BJ (cell line): ENCODE measurements at regions not wholly inside any gene's neighbourhood (a gene's known extent, or its start where the extent isn't known, plus 50 kb on each side); places are given as distances from the start of the nearest gene placed in this dataset.

Experiments used
- CTCF ChIA-PET: fragments of 350-600 bp; formaldehyde crosslinking; extraction: SDS; loops from one replicate; lab custom pipeline; 2021; ENCODE audit warnings: antibody characterized with exemption, inconsistent platforms; lab: Yijun Ruan, JAX
- POLR2A ChIA-PET: fragments of 300-600 bp; sonication (Branson Sonifier 250); formaldehyde crosslinking; extraction: SDS; loops from one replicate; lab custom pipeline; 2021; ENCODE audit warnings: antibody characterized with exemption; lab: Charles Lee
- DNase-seq: peaks from one replicate; pipeline ENCODE4 v3.0.0-alpha.2; 2011; ENCODE audit warnings: low read depth
- H3K27me3 ChIP-seq: 2 replicates; pipeline ENCODE4 v1.6.0; 2011; ENCODE audit warnings: low read length; ENCODE audit not compliant: control insufficient read depth, insufficient read depth
- H3K36me3 ChIP-seq: 2 replicates; pipeline ENCODE4 v1.5.1; 2011; ENCODE audit warnings: low read length; ENCODE audit not compliant: control insufficient read depth, insufficient read depth
- H3K4me3 ChIP-seq: 2 replicates; pipeline ENCODE4 v1.5.1; 2011; ENCODE audit warnings: low read depth, mild to moderate bottlenecking, control low read depth, low read length
- CTCF ChIP-seq: IDR thresholded peaks from 2 replicates; pipeline ENCODE4 v1.5.1; 2011; ENCODE audit warnings: low read depth, mild to moderate bottlenecking, control low read depth, inconsistent platforms, low read length, moderate library complexity; ENCODE audit not compliant: insufficient read depth

DNA sequence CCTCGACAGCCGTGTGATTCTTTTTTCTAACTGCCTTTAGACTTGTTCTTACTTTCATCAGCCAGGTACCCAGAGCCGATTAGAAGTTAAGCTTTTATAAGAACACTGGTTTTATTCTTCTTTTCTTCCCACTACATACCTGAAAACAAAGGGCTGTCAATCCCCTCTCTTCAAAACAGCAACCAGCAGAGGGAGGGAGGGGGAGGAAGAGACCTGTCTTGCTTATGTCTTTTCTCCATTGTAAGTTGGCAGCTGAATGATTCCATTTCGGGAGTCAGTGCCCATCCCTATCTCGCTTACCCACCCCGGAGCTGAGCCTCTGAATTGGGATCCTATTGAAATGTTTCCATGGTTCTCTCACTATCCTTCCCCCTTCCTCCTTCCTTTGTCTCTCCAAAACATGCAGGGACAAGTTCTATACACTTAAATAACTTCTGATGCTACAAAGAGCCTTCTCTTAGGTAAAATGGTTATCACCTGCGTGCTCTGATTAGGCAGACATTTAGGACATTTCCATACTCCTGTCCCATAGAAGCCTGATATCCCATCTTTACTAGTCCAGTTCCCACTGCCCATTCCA is 83.9 kb upstream of the WWC1 start:
- POLR2A ChIA-PET, result no interaction called here
- no peak for DNase-seq
- no peak overlapping the region for H3K4me3 ChIP-seq
- H3K36me3 ChIP-seq, result no peaks in the 10 kb centered on the region
- CTCF ChIA-PET, result no interaction called here
- H3K27me3 ChIP-seq, result no peaks in the 10 kb centered on the region; the same call in 1 of the 2 replicates
- no peak for TF ChIP-seq CTCF

DNA sequence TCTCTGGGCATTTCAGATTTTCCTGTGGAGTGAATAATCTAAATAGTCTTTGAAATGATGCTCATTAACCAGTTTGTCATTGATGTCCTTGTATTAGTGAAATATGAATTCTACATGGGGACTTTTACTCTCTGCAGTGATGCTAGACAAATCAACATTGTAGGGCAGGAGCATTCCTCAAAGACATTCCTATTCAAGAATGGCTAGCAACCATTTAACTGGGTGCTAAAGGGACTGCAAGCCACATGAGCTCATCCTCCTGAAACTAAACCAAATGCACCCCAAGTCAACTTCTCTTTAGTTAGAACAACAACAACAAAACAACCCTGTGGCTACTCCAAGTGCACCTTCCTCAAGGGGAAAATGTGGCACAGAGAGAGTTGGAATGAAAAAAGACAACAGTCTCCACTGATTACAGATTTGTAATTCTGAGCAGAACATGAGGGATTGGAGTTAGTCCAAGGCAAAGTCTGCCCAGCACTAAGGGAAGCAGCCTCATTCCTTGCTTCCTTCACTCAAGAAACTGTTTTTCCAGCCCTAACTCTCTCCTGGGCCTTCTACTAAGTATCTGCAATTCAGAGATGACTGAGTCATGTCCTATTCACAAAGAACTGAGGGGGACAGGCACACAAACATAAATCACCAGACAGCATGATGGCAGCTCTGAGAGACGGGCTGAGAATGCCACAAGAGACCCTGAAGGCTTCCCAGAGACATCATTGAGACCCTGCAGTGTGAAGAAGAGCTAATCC is 82.0 kb upstream of the WWC1 start:
- CTCF ChIA-PET, result interaction anchor here (1.6 kb wide), 1 partner anchor 11 kb away, joined by 5 read pairs; no protein-coding TSS in a partner anchor
- Histone ChIP-seq H3K4me3 (no peak overlapping the region), H3K36me3 (no peaks in the 10 kb centered on the region), H3K27me3 (no peaks in the 10 kb centered on the region; the same call in 1 of the 2 replicates)
- DNase-seq, result no peak
- POLR2A ChIA-PET, result no interaction called here
- TF ChIP-seq CTCF, result no peak

- Histone ChIP-seq H3K4me3 (no peak overlapping the region), H3K36me3 (no peaks in the 10 kb centered on the region), H3K27me3 (no peaks in the 10 kb centered on the region; the same call in 1 of the 2 replicates)
- ChIA-PET POLR2A (no interaction called here), CTCF (interaction anchor here (0.6 to 1.6 kb wide), 2 partner anchors 10 to 1579 kb away, joined by 3 to 5 read pairs; no protein-coding TSS in a partner anchor)
- DNase-seq, result no peak
- TF ChIP-seq CTCF, result no peak
These were observed 81.4 kb upstream of the WWC1 start for GRCh38 chr5:168209997-168210396.

- H3K27me3 ChIP-seq, result no peaks in the 10 kb centered on the region; the same call in 1 of the 2 replicates
- H3K4me3 ChIP-seq, result no peak overlapping the region
- no peak for TF ChIP-seq CTCF
- POLR2A ChIA-PET, result no interaction called here
- DNase-seq, result no peak
- CTCF ChIA-PET, result interaction anchor here (1.5 kb wide), 1 partner anchor 9 kb away, joined by 6 read pairs; no protein-coding TSS in a partner anchor
- H3K36me3 ChIP-seq, result no peaks in the 10 kb centered on the region
These were observed 80.2 kb upstream of the WWC1 start for GRCh38 chr5:168211245-168211644.

DNA sequence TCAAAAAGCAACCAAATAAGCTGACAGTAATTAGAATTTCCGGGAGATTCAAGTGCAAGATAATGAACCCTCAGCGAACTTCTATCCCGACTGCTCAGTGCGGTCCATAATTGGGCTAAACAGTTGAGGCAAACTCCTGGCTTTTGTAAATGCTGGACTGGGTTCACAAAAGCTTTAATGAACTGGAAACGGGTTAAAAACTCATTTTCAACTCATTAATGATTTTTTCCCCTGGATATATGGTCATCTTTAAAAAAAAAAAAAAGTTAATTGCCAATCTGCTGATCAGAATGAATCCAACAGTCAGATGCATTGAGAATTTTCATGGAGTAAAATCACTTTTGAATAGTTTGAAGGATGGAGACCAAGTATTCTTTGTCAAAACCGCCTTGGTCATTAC is 79.5 kb upstream of the WWC1 start:
- ChIA-PET CTCF (interaction anchor here (1.5 kb wide), 1 partner anchor 8 kb away, joined by 6 read pairs; no protein-coding TSS in a partner anchor), POLR2A (no interaction called here)
- Histone ChIP-seq H3K27me3 (no peaks in the 10 kb centered on the region; the same call in 1 of the 2 replicates), H3K4me3 (no peak overlapping the region), H3K36me3 (no peaks in the 10 kb centered on the region)
- no peak for TF ChIP-seq CTCF
- DNase-seq, result no peak
